UCSD-AML1 (cell line): ENCODE measurements at regions not wholly inside any gene's neighbourhood (a gene's known extent, or its start where the extent isn't known, plus 50 kb on each side); places are given as distances from the start of the nearest gene placed in this dataset.

Source experiments
- DNase-seq: peaks from one replicate; lab custom pipeline; 2025; ENCODE audit not compliant: unreplicated experiment; lab: John Stamatoyannopoulos, UW

- no peak for DNase-seq
Observed at GRCh38 chr7:41146429-41146828, 556.5 kb downstream of the INHBA start.

- DNase-seq, result no peak
Observed at GRCh38 chr7:41145656-41146055, 557.2 kb downstream of the INHBA start.

GRCh38 chr7:41142904-41143473 lies 559.9 kb downstream of the INHBA start:
- no peak for DNase-seq

DNA sequence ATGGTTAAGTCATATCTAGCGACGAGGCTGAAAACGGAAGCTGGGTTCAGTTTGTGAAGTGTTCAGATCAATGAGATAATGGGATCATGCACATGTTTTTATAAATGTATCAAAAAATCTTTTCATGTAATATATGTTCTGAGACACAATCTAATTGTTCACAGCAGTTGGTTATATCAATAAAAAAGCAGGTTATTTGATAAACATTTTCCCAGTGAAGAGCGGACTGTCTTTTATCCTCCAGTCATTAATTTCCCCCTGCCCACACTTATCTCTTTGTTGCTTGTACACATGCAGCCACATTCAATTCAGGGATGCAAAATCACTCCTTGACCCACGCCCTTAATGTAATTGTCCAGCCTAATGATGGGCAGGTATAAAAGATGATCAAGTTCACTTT lies 563.1 kb downstream of the INHBA start:
- DNase-seq, result no peak

DNA sequence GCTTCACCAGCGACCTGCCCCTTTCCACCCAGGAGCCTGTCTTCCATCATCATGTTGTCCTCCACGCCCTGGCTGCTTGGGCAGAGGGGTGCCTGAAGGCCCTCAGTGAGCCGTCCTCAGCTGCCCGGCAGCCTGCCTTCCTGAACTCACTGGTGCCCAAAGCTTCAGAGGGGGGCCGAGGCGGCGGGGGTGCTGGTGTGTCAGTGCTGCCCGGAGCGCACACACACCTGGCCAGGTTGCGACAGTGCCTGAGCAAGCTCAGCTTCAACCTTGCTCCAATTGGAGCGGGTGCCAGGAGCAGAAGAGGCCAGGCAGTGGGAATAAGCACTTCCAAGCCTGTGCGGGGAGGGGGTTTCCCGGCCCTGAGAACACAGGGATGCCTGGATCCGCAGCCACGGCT lies 566.3 kb downstream of the INHBA start:
- DNase-seq, result no peak

GRCh38 chr7:41135511-41135910 lies 567.4 kb downstream of the INHBA start:
- DNase-seq, result no peak

GRCh38 chr7:41134300-41135255 lies 568.3 kb downstream of the INHBA start:
- no peak for DNase-seq

GRCh38 chr7:41133690-41134299 lies 569.1 kb downstream of the INHBA start:
- no peak for DNase-seq

DNA sequence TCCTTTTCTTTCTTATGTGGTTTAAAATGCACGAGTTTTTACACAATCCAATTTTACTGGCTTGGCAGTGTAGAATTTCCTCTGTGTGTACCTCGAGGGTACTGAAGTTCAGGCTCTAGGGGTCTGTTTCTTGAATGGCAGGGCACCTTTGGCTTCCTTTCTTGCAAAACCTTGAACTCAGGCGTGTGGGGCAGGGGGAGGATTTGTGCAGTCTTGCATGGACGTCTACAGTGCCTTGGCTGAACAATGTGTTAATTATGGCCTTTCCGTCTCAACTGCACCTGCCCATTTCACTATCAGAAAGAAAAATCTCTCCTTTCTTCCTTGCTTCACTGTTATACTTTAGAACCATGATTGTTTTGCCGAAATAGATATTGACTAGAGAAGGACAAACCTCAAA lies 570.9 kb downstream of the INHBA start:
- no peak for DNase-seq

DNA sequence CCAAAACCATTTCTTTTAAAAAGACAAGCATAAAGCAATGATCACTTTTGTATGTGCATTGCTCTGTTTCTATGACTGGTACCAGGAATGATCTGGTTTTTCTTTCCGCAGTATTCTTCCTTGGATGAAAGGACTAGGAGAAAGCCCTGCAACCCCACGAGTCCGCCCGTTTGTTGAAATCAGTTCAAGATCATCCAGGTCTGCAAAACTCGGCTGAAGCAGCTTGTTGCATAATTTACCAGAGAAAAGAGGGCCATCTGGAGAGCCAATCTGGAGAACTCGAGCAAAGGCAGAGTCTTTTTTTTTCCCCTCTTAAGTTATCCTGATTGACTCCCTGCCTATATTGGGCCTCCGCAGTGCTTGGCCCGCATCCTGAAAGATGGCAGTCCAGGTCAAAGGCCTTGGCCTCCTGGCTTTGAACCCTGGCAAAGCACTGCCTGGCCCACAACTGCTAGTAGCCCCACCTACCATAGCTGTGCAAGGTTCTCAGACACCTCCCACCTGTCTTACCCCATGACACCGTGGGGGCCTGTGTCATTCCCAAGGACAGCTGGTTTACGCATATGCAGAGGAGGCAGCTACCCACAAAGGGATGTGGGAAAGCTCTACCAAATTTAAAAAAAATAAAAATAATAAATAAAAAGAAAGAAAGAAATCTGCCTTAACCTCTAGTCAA lies 572.2 kb downstream of the INHBA start:
- DNase-seq, result no peak

DNA sequence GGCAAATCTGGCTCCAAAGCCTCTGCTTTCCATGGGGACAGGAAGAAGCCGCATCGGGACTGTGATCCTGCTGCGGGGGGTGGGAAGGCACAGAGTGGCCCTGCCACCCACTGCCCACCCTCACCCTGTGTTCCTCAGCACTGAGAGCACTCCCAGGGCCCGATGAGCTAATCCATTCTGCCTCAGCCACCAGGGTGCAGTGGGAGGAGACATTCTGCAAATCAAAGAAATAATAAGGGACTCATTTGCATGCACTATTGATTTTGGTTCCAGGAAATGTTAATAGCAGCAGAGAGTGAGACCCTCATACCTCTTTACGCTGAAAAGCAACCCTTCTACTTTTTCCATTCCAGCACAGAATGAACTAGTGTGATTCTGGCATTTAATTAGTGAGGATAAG lies 572.8 kb downstream of the INHBA start:
- no peak for DNase-seq

DNA sequence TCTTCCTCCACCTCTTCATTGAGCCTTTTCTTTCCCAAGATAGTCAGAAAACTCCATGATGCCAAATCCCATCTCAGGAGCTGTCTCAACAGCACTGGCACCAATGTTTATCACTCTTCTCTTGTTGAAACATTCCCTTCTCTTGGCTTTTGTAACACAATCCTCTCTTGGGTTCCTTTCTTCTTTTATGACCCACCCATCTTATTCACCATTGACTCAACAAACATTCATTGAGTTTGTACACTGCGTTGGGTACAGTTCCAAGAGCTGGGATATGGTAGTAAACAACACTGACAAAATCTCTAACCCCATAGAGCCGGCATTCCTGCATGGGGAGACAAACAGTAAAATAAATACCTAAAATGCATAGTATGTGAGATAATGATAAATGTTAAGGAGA lies 577.5 kb downstream of the INHBA start:
- DNase-seq, result no peak

DNA sequence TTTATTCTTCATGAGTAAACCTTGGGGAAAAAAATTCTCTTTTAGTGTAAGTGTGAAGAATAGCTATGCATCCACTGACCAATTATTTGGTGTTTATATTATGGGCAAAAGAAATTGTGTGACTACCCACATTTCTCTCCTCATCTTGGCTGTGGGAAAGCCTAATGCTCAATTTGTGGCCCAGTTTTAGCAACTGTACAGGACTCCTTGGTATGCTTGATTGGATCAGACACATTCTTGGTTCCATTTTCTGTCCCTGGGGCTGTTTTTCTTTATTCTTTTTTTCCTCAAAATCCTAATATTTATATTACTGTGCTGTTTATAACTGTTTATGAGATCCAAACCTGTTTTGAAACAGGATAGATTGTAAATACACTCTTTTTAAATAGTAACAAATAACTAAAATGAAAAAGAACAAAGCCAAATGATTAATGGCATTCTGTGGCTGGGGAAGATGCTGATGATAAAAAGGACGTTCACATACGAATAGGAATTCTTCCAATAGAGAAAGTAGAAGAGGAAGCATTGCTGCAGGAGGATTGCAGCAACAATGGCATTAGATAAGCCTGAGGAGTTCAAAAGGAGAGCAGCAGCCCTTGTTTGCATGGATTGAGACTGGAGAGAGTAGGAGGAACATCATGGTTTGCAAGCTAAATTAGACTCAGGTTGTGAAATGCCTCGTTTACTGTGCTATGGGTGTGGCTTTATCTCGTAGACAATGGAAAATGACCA lies 580.5 kb downstream of the INHBA start:
- no peak for DNase-seq

DNA sequence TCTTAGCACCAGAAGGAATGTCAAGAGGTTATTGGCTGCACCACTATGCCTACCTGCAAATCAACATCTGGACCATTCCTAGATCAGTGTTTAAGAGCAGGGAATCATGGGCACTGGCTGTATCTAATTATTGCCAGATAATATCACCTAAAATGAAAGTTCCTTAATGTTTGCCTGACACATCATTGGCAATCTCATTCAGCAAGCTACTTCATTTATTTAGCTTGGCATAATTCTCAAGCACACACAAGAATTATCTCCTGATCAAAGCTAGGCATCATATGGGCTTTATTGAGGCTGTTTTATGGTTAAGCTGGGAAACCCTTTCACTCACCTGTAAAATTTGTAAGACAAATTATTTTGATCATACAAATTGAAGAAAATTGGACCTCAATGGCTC lies 581.7 kb downstream of the INHBA start:
- DNase-seq, result no peak

DNA sequence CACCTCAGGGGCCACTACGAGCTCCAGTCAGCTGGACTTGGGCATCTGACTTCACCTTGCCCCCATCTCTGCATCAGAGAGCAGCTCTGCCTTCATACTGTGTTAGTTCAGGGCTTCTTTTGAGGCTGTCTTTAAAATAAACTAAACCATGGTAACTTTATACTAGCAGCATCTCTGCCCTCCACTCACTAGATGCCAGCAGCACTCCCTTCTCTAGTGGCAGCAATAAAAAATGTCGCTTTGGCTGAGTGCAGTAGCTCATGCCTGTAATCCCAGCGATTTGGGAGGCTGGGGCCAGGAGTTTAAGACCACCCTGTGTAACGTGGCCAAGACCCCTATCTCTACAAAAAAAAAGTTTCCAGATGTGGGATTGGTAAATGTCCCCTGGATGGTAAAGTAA lies 584.4 kb downstream of the INHBA start:
- DNase-seq, result no peak

GRCh38 chr7:41117431-41117830 lies 585.5 kb downstream of the INHBA start:
- no peak for DNase-seq

DNA sequence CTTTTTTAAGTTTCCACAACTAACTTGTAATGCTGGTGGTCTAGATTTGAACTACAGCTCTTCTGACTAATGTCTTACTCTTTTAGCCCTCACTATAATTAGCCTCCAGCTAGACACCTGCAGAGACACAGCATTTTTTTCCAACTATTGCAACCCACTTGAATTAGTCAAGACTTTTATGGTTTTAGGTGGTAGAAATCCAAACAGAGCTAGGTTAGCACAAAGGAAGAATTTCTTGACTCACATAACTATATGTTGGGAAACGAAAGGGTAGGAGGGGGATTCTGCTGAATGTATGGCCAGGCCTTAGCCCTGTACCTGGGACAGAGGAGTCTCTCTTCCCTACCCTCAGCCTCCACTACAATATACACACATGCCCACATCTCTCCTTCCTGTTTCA lies 586.1 kb downstream of the INHBA start:
- DNase-seq, result no peak

DNA sequence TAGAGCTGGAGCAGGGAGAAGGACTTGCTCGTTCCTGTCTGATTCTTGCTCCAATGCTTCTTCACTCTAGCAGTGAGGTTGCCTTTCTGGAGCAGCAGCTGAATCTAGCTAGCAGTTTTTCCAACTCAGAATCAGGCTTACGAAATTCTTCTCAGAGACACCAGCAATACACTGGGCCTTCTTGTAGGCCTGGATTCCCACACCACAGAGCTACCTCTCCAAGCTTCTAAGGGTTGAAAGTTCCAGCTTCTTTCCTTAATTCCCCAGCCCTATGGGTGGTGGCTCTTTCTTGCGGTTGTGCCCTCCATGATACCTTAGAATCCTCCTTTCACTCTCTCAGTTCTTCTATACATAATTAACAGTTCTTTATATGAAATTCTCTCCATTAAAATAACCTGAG lies 586.6 kb downstream of the INHBA start:
- no peak for DNase-seq

- DNase-seq, result no peak
Observed at GRCh38 chr7:41114691-41115090, 588.2 kb downstream of the INHBA start.

DNA sequence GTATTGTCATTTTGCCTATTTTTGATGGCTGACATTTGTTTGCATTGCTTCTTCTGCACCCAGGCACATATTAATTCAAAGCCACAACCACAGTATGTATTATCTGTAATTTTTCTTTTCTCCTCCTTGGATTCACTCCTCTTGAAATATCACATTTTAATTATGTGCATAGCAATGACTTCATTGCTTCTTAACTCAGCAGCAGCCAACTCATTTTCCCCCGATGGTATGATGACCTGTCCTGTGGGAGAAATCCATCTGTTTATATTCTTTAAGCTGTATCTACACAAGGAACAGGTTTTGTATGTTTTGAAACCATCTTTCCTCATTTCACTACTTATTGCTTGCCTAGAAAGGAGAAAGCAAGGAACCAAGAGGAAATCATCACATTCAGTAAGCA lies 588.8 kb downstream of the INHBA start:
- DNase-seq, result no peak

- no peak for DNase-seq
Observed at GRCh38 chr7:41113719-41114118, 589.2 kb downstream of the INHBA start.
